Tibial artery (tissue), 4 donors: ENCODE measurements at regions not wholly inside any gene's neighbourhood (a gene's known extent, or its start where the extent isn't known, plus 50 kb on each side); places are given as distances from the start of the nearest gene placed in this dataset.

Source experiments
- DNase-seq, 2 donors: peaks; one replicate each; pipeline ENCODE4 v3.0.0-alpha.2; 2019
- H3K27ac ChIP-seq, 2 donors: fragments of 200-600 bp; sonication (generic) in 1 of 2; 1 replicate in 1 of 2; 2 replicates in 1 of 2; pipeline ENCODE4 v1.5.1; 2018 to 2019; ENCODE audit warnings: mild to moderate bottlenecking in 1 of 2
- H3K27me3 ChIP-seq, 2 donors: fragments of 200-600 bp; sonication (generic) in 1 of 2; one replicate each; pipeline versions ENCODE4 v1.5.1 to v1.6.0; 2016 to 2019
- H3K36me3 ChIP-seq, 3 donors: fragments of 200-600 bp; sonication (generic) in 2 of 3; one replicate each; pipeline ENCODE4 v1.5.1; 2016 to 2019; ENCODE audit warnings: mild to moderate bottlenecking in 2 of 3
- H3K4me1 ChIP-seq, 4 donors: fragments of 200-600 bp; sonication (generic) in 2 of 4; 1 replicate in 3 of 4; 2 replicates in 1 of 4; pipeline ENCODE4 v1.5.1; 2016 to 2019
- H3K4me3 ChIP-seq, 2 donors: fragments of 200-600 bp; sonication (generic) in 1 of 2; 1 replicate in 1 of 2; 2 replicates in 1 of 2; pipeline ENCODE4 v1.5.1; 2018 to 2019; ENCODE audit warnings: mild to moderate bottlenecking in 2 of 2
- H3K9me3 ChIP-seq, 3 donors: fragments of 200-600 bp; sonication (generic) in 1 of 3; one replicate each; pipeline ENCODE4 v1.5.1; 2016 to 2019
- intact Hi-C: fragments of 100-400 bp; cut with DNase I; formaldehyde crosslinking; loops from one replicate; pipeline ENCODE4 v1.15.0; 2023; ENCODE audit warnings: low total_unique reads
- TF ChIP-seq, protein P1 (sequence below), 2 experiments: fragments of 200-600 bp in 1 of 2; fragments of 450-650 bp in 1 of 2; IDR thresholded peaks; one replicate each; pipeline ENCODE4 v1.5.1; 2017 to 2019; ENCODE audit warnings: antibody characterized with exemption in 2 of 2, mild to moderate bottlenecking in 1 of 2, moderate library complexity in 1 of 2

- H3K27ac ChIP-seq, result no peak overlapping the region
- intact Hi-C loops, result no loop called here
- no peaks in the 10 kb centered on the region for H3K9me3 ChIP-seq
- TF ChIP-seq, protein P1, sequence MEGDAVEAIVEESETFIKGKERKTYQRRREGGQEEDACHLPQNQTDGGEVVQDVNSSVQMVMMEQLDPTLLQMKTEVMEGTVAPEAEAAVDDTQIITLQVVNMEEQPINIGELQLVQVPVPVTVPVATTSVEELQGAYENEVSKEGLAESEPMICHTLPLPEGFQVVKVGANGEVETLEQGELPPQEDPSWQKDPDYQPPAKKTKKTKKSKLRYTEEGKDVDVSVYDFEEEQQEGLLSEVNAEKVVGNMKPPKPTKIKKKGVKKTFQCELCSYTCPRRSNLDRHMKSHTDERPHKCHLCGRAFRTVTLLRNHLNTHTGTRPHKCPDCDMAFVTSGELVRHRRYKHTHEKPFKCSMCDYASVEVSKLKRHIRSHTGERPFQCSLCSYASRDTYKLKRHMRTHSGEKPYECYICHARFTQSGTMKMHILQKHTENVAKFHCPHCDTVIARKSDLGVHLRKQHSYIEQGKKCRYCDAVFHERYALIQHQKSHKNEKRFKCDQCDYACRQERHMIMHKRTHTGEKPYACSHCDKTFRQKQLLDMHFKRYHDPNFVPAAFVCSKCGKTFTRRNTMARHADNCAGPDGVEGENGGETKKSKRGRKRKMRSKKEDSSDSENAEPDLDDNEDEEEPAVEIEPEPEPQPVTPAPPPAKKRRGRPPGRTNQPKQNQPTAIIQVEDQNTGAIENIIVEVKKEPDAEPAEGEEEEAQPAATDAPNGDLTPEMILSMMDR (IDR thresholded peaks at IDR 0.05), result no peak
- no peaks in the 10 kb centered on the region for H3K27me3 ChIP-seq
- H3K4me1 ChIP-seq, result no peaks in the 10 kb centered on the region
- no peak for DNase-seq
- no peak overlapping the region for H3K4me3 ChIP-seq
- no peaks in the 10 kb centered on the region for H3K36me3 ChIP-seq
Observed at GRCh38 chr4:58144721-58145120, 1034.5 kb upstream of the IGFBP7 start.

GRCh38 chr4:58138786-58139668, 1028.8 kb upstream of the IGFBP7 start:
- Histone ChIP-seq H3K4me3 (no peak overlapping the region), H3K36me3 (no peaks in the 10 kb centered on the region), H3K27me3 (no peaks in the 10 kb centered on the region), H3K9me3 (no peaks in the 10 kb centered on the region), H3K4me1 (peaks cover 0 to 7% (median 0%) of the 10 kb centered on the region in 4 donors), H3K27ac (no peak overlapping the region)
- TF ChIP-seq, protein P1 (IDR thresholded peaks at IDR 0.05), result no peak
- intact Hi-C loops, result no loop called here
- no peak for DNase-seq

- H3K27me3 ChIP-seq, result no peaks in the 10 kb centered on the region
- no peaks in the 10 kb centered on the region for H3K9me3 ChIP-seq
- no peaks in the 10 kb centered on the region for H3K36me3 ChIP-seq
- TF ChIP-seq, protein P1 (IDR thresholded peaks at IDR 0.05), result no peak
- peaks cover 0 to 7% (median 0%) of the 10 kb centered on the region in 4 donors for H3K4me1 ChIP-seq
- intact Hi-C loops, result no loop called here
- H3K27ac ChIP-seq, result no peak overlapping the region
- no peak for DNase-seq
- no peak overlapping the region for H3K4me3 ChIP-seq
Observed at GRCh38 chr4:58136604-58137003, 1026.4 kb upstream of the IGFBP7 start.

DNA sequence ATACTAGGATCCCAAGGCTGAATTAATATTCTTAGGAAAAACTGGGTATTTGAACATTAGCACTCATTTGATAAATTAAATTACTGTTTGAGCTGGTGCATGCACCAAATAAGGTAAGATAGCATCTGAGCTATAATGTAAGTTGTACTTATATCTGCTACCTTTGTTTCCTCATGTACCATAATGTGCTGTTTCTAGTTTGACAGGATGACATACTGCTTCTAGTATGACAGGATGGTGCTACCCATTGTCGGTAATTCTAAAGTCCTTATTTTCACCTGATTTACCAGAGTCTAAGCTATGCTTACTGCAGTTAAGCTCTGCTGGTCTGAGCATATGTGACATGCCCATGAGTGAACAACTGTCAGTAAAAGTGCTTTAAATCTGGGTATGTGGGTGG, 1017.5 kb upstream of the IGFBP7 start:
- H3K4me1 ChIP-seq, result no peaks in the 10 kb centered on the region
- no peaks in the 10 kb centered on the region for H3K36me3 ChIP-seq
- no peaks in the 10 kb centered on the region for H3K27me3 ChIP-seq
- intact Hi-C loops, result no loop called here
- no peak overlapping the region for H3K4me3 ChIP-seq
- H3K9me3 ChIP-seq, result no peaks in the 10 kb centered on the region
- DNase-seq, result no peak
- H3K27ac ChIP-seq, result no peak overlapping the region
- TF ChIP-seq, protein P1 (IDR thresholded peaks at IDR 0.05), result no peak

DNA sequence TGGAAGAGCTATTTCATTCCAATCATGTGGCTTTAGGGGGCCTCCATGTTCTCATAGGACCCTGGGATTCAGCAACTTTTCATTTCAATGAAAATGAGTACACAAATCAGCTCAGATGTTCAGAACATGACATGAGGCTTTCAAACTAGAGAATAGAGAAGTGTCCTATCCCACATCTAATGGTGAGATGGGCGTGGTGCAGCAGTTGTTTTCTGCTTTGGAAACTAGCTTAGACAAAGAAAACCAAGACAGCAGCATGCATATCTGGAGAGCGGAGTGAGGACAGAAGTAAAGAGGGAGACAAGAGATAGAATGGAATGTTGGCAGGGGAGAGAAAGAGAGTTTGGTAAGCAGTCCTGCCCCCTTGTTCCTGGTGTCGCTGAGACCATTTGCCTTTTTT, 1009.1 kb upstream of the IGFBP7 start:
- no peak overlapping the region for H3K4me3 ChIP-seq
- no peaks in the 10 kb centered on the region for H3K9me3 ChIP-seq
- TF ChIP-seq, protein P1 (IDR thresholded peaks at IDR 0.05), result no peak
- no peaks in the 10 kb centered on the region for H3K36me3 ChIP-seq
- no peak overlapping the region for H3K27ac ChIP-seq
- H3K4me1 ChIP-seq, result no peaks in the 10 kb centered on the region
- no peak for DNase-seq
- intact Hi-C loops, result no loop called here
- no peaks in the 10 kb centered on the region for H3K27me3 ChIP-seq
